ENCODE measurements at regions not wholly inside any gene's neighbourhood (a gene's known extent, or its start where the extent isn't known, plus 50 kb on each side); places are given as distances from the start of the nearest gene placed in this dataset.

- no peaks in the 10 kb centered on the region; the same call in 1 of the 2 replicates for H3F3A ChIP-seq (replicated peaks; ENCODE audit: low read depth)
- no peak overlapping the region for H3K4me2 ChIP-seq
- H3K9me3 Mint-ChIP-seq = peaks cover 6% of the 10 kb centered on the region; the same call in 2 of the 3 replicates
- no peak overlapping the region for H3K4me3 ChIP-seq
- peaks cover 9% of the 10 kb centered on the region for H3K4me1 ChIP-seq (ENCODE audit: insufficient read depth)
- H3K36me3 Mint-ChIP-seq (ENCODE audit: low read depth) = peaks cover 5% of the 10 kb centered on the region; the same call in 1 of the 3 replicates
- H3K9me2 ChIP-seq (ENCODE audit: insufficient read depth) = no peaks in the 10 kb centered on the region
- no peaks in the 10 kb centered on the region for H3K36me3 ChIP-seq (ENCODE audit: insufficient read depth)
- peaks cover 7% of the 10 kb centered on the region for H3K27me3 Mint-ChIP-seq (ENCODE audit: insufficient read depth, low read depth, poor library complexity)
- no peak overlapping the region for H3K27ac Mint-ChIP-seq
- H3K27ac ChIP-seq (ENCODE audit: low read depth) = no peak overlapping the region
- H3K4me3 Mint-ChIP-seq = no peak overlapping the region
- no peak for ATAC-seq
- H3K79me2 ChIP-seq (replicated peaks; ENCODE audit: insufficient read depth) = no peaks in the 10 kb centered on the region
- no peaks in the 10 kb centered on the region for H4K20me1 ChIP-seq (replicated peaks; ENCODE audit: insufficient read depth)
- TF ChIP-seq ETS1 (IDR thresholded peaks at IDR 0.05) (no peak), EZH2 (IDR thresholded peaks at IDR 0.05; ENCODE audit: low read depth, unreplicated experiment) (no peak), ZNF331 (CRISPR knock-in tag; IDR thresholded peaks at IDR 0.05; ENCODE audit: low read depth) (no peak), ZNF114 (CRISPR knock-in tag; IDR thresholded peaks at IDR 0.05) (no peak), CTCF (conservative IDR thresholded peaks at IDR 0.05; ENCODE audit: low read depth in 2 of 2) (no peak), POLR2AphosphoS5 (IDR thresholded peaks at IDR 0.05; ENCODE audit: low read depth) (no peak), REST (IDR thresholded peaks at IDR 0.05; ENCODE audit: unreplicated experiment) (no peak), JUNB (IDR thresholded peaks at IDR 0.05; ENCODE audit: unreplicated experiment) (no peak), ZNF462 (CRISPR knock-in tag; IDR thresholded peaks at IDR 0.05) (no peak), NANOG (IDR thresholded peaks at IDR 0.05; ENCODE audit: borderline replicate concordance) (no peak), EZH2phosphoT487 (IDR thresholded peaks at IDR 0.05; ENCODE audit: unreplicated experiment) (no peak), STAT1 (IDR thresholded peaks at IDR 0.05; ENCODE audit: unreplicated experiment) (no peak), CREB1 (CRISPR knock-in tag; IDR thresholded peaks at IDR 0.05; ENCODE audit: low read depth) (no peak)
- peaks cover 40% of the 10 kb centered on the region for H3K4me1 Mint-ChIP-seq
- no peaks in the 10 kb centered on the region for H3K27me3 ChIP-seq (ENCODE audit: insufficient read depth)
- no peak for DNase-seq (ENCODE audit: low spot score)
- H2AFZ ChIP-seq = no peak overlapping the region
These were observed 66.0 kb upstream of the IRX4 start for GRCh38 chr5:1948663-1949191.

All from GM23338 (cell line).